Neural progenitor cell (in vitro differentiated cells): ENCODE measurements at regions not wholly inside any gene's neighbourhood (a gene's known extent, or its start where the extent isn't known, plus 50 kb on each side); places are given as distances from the start of the nearest gene placed in this dataset.

Experiments
- DNase-seq: peaks from one replicate; pipeline ENCODE4 v3.0.0-alpha.2; 2016; ENCODE audit warnings: low spot score
- H2AFZ ChIP-seq: fragments of 200-600 bp; sonication (generic); replicated peaks from 2 replicates; pipeline ENCODE4 v1.6.1; 2016; ENCODE audit warnings: antibody characterized with exemption
- H3F3A ChIP-seq: fragments of 200-600 bp; sonication (generic); 2 replicates; pipeline ENCODE4 v1.6.1; 2016; ENCODE audit warnings: antibody characterized with exemption, low read depth
- H3K27ac ChIP-seq: fragments of 200-600 bp; sonication (generic); 2 replicates; pipeline ENCODE4 v1.5.1; 2016; ENCODE audit warnings: mild to moderate bottlenecking
- H3K27me3 ChIP-seq: fragments of 200-600 bp; sonication (generic); 2 replicates; pipeline ENCODE4 v1.6.1; 2016; ENCODE audit warnings: mild to moderate bottlenecking, moderate library complexity
- H3K36me3 ChIP-seq: fragments of 200-600 bp; sonication (generic); 2 replicates; pipeline ENCODE4 v1.5.1; 2016
- H3K4me1 ChIP-seq: fragments of 200-600 bp; sonication (generic); 2 replicates; pipeline ENCODE4 v1.6.1; 2016; ENCODE audit warnings: mixed run types
- H3K4me2 ChIP-seq: fragments of 200-600 bp; sonication (generic); 2 replicates; pipeline ENCODE4 v1.6.1; 2016
- H3K4me3 ChIP-seq: fragments of 200-600 bp; sonication (generic); 2 replicates; pipeline ENCODE4 v1.5.1; 2016
- H3K79me2 ChIP-seq: fragments of 200-600 bp; sonication (generic); 2 replicates; pipeline ENCODE4 v1.6.1; 2016; ENCODE audit warnings: low read depth
- H3K9ac ChIP-seq: fragments of 200-600 bp; sonication (generic); 2 replicates; pipeline ENCODE4 v1.6.1; 2016
- H3K9me3 ChIP-seq: fragments of 200-600 bp; sonication (generic); 2 replicates; pipeline ENCODE4 v1.5.1; 2016; ENCODE audit warnings: low read depth
- H4K20me1 ChIP-seq: fragments of 200-600 bp; sonication (generic); 2 replicates; pipeline ENCODE4 v1.6.1; 2016; ENCODE audit warnings: low read depth
- H3K27ac Mint-ChIP-seq: 3 replicates; pipeline ENCODE4 v1.8.0; 2021; ENCODE audit warnings: mixed read lengths
- H3K27me3 Mint-ChIP-seq: 2 replicates; pipeline ENCODE4 v1.8.0; 2022; ENCODE audit warnings: low read depth, mild to moderate bottlenecking, inconsistent platforms, moderate library complexity, mixed read lengths; ENCODE audit not compliant: insufficient read depth
- H3K36me3 Mint-ChIP-seq: 3 replicates; pipeline ENCODE4 v1.8.0; 2021; ENCODE audit warnings: mixed read lengths
- H3K4me1 Mint-ChIP-seq: 3 replicates; pipeline ENCODE4 v1.8.0; 2021; ENCODE audit warnings: mixed read lengths
- H3K4me3 Mint-ChIP-seq: 3 replicates; pipeline ENCODE4 v1.8.0; 2021; ENCODE audit warnings: mild to moderate bottlenecking, moderate library complexity, mixed read lengths
- H3K9me3 Mint-ChIP-seq: 3 replicates; pipeline ENCODE4 v1.8.0; 2020; ENCODE audit warnings: mixed read lengths
- EZH2 ChIP-seq: fragments of 200-600 bp; sonication (generic); IDR thresholded peaks from 2 replicates; pipeline ENCODE4 v1.6.1; 2017; ENCODE audit warnings: antibody characterized with exemption, mild to moderate bottlenecking, moderate library complexity
- EZH2phosphoT487 ChIP-seq: fragments of 200-600 bp; sonication (generic); IDR thresholded peaks from 2 replicates; pipeline ENCODE4 v1.6.1; 2017; ENCODE audit warnings: antibody characterized with exemption
- TF ChIP-seq, protein P1 (sequence below): fragments of 200-600 bp; sonication (generic); IDR thresholded peaks from 2 replicates; pipeline ENCODE4 v1.5.1; 2017; ENCODE audit warnings: antibody characterized with exemption, mild to moderate bottlenecking

DNA sequence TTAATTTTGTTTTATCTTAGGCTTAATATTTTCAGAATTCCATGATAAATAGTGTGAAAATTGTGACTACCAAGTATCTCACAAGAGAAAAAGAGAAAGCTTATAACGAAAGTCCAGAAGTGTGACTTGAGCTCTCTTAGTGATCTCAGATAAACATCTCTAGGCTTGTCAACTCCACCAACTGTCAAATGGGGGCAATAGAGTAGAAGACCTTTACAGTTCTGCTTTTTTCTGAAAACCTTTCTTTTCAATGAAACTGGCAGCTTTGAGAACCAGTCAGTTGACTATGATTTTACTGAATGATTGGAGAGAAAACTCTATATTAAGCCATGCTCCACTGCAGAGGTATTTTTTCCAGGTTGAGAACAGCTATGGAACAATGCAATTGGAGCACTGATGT lies 119.2 kb upstream of the TP63 start:
- no peaks in the 10 kb centered on the region for H3K36me3 ChIP-seq
- H3K4me3 Mint-ChIP-seq: no peak overlapping the region
- H3K27ac ChIP-seq: no peak overlapping the region
- no peaks in the 10 kb centered on the region for H3F3A ChIP-seq
- H3K27ac Mint-ChIP-seq: no peak overlapping the region
- DNase-seq: no peak
- no peaks in the 10 kb centered on the region for H3K9me3 Mint-ChIP-seq
- H3K79me2 ChIP-seq: no peaks in the 10 kb centered on the region
- H3K27me3 ChIP-seq: no peaks in the 10 kb centered on the region
- no peaks in the 10 kb centered on the region for H3K4me1 ChIP-seq
- no peak overlapping the region for H2AFZ ChIP-seq
- no peaks in the 10 kb centered on the region for H3K36me3 Mint-ChIP-seq
- no peak for TF ChIP-seq EZH2phosphoT487
- TF ChIP-seq, protein P1, sequence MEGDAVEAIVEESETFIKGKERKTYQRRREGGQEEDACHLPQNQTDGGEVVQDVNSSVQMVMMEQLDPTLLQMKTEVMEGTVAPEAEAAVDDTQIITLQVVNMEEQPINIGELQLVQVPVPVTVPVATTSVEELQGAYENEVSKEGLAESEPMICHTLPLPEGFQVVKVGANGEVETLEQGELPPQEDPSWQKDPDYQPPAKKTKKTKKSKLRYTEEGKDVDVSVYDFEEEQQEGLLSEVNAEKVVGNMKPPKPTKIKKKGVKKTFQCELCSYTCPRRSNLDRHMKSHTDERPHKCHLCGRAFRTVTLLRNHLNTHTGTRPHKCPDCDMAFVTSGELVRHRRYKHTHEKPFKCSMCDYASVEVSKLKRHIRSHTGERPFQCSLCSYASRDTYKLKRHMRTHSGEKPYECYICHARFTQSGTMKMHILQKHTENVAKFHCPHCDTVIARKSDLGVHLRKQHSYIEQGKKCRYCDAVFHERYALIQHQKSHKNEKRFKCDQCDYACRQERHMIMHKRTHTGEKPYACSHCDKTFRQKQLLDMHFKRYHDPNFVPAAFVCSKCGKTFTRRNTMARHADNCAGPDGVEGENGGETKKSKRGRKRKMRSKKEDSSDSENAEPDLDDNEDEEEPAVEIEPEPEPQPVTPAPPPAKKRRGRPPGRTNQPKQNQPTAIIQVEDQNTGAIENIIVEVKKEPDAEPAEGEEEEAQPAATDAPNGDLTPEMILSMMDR: no peak
- H3K4me1 Mint-ChIP-seq: no peaks in the 10 kb centered on the region
- no peak overlapping the region for H3K4me3 ChIP-seq
- H3K4me2 ChIP-seq: no peak overlapping the region
- H4K20me1 ChIP-seq: no peaks in the 10 kb centered on the region
- H3K9me3 ChIP-seq: no peaks in the 10 kb centered on the region
- H3K27me3 Mint-ChIP-seq: no peaks in the 10 kb centered on the region
- no peak overlapping the region for H3K9ac ChIP-seq

GRCh38 chr3:189512821-189513220 lies 118.4 kb upstream of the TP63 start:
- no peak overlapping the region for H3K27ac ChIP-seq

DNA sequence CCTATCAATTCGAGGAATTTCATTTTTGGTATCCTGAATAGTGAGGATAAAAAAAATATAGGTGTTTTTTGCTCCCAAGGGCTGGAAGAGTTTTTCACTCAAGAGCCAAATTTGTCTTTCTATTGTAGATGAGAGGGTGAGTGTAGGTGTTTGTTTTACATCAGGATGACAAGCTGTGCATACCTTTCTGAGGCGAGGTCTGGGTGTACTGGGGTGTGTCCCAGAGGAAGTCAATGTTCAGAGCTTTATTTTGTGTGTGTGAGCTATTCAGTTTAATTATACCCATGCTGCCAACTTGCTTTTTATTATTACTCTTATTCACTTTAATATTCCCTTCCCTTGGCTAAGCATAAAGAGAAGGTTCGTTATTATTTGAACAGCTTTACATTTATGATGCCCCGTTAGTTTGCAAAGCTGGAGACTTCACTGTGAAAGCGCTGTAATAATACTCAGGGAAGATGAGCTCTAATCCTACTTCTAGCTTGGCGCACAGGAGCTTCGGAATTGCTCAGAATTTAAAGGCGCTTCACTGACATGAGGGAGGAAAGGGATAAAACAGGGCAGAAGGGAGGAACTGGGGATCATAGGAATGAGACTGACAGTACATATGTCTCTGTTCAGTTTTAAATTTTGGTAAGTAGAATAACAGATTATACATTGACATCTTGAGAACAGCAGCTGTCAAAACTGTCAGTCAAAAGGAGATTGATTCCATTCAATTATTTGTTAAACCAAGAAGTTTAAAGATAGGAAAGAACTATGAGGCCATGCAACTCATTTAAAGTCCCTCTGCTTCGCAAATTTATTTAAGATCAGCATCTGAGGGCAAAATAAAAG lies 117.7 kb upstream of the TP63 start:
- Histone ChIP-seq H3K79me2 (no peaks in the 10 kb centered on the region), H3K9ac (no peak overlapping the region), H3K27ac (no peak overlapping the region), H3K4me3 (no peak overlapping the region), H4K20me1 (no peaks in the 10 kb centered on the region), H3K9me3 (no peaks in the 10 kb centered on the region), H3K27me3 (no peaks in the 10 kb centered on the region), H3K4me1 (no peaks in the 10 kb centered on the region), H2AFZ (no peak overlapping the region), H3K36me3 (no peaks in the 10 kb centered on the region), H3F3A (no peaks in the 10 kb centered on the region), H3K4me2 (no peak overlapping the region)
- DNase-seq: no peak
- Mint-ChIP-seq H3K27ac (no peak overlapping the region), H3K27me3 (peaks cover 4% of the 10 kb centered on the region), H3K4me1 (no peaks in the 10 kb centered on the region), H3K4me3 (no peak overlapping the region), H3K9me3 (peaks cover 3% of the 10 kb centered on the region), H3K36me3 (no peaks in the 10 kb centered on the region)
- no peak for TF ChIP-seq EZH2
- no peak for TF ChIP-seq EZH2phosphoT487
- TF ChIP-seq, protein P1: no peak

More at GRCh38 chr3:189512821-189513220, 118.4 kb upstream of the TP63 start:
- peaks cover 4% of the 10 kb centered on the region for H3K27me3 Mint-ChIP-seq
- H3K4me3 Mint-ChIP-seq: no peak overlapping the region
- Histone ChIP-seq H3K9me3 (no peaks in the 10 kb centered on the region), H4K20me1 (no peaks in the 10 kb centered on the region), H2AFZ (no peak overlapping the region), H3K4me1 (no peaks in the 10 kb centered on the region), H3K36me3 (no peaks in the 10 kb centered on the region), H3K27me3 (no peaks in the 10 kb centered on the region), H3K9ac (no peak overlapping the region), H3K4me2 (no peak overlapping the region), H3K4me3 (no peak overlapping the region), H3K79me2 (no peaks in the 10 kb centered on the region), H3F3A (no peaks in the 10 kb centered on the region)
- H3K9me3 Mint-ChIP-seq: no peaks in the 10 kb centered on the region
- H3K4me1 Mint-ChIP-seq: no peaks in the 10 kb centered on the region
- no peak for DNase-seq
- no peaks in the 10 kb centered on the region for H3K36me3 Mint-ChIP-seq
- TF ChIP-seq, protein P1: no peak
- TF ChIP-seq EZH2 (no peak), EZH2phosphoT487 (no peak)
- no peak overlapping the region for H3K27ac Mint-ChIP-seq
